IMR-90 (cell line): ENCODE measurements at regions not wholly inside any gene's neighbourhood (a gene's known extent, or its start where the extent isn't known, plus 50 kb on each side); places are given as distances from the start of the nearest gene placed in this dataset.
A peak's percentile ranks its signal among the peaks of the same experiment; 100 is the strongest.

Experiments
- ATAC-seq: fragments of 200-7000 bp; cut with Tn5 transposase; 2 replicates; pipeline ENCODE4 v1.9.1; 2020; ENCODE audit warnings: low read depth, mild to moderate bottlenecking, moderate library complexity
- BruUV-seq: library from RNA; stranded (reverse); fragments of 400-500 nt; replicated peaks from 2 replicates; lab custom pipeline; 2021; lab: Mats Ljungman, UMichigan
- CTCF ChIA-PET: fragments of 300-600 bp; formaldehyde crosslinking; extraction: SDS; loops from one replicate; lab custom pipeline; 2021; ENCODE audit warnings: antibody characterized with exemption; lab: Yijun Ruan, JAX
- POLR2A ChIA-PET: fragments of 300-600 bp; sonication (Branson Sonifier 250); formaldehyde crosslinking; loops from one replicate; lab custom pipeline; 2022; ENCODE audit warnings: antibody characterized with exemption; ENCODE audit not compliant: unreplicated experiment; lab: Charles Lee
- DNase-seq: peaks from one replicate; pipeline ENCODE4 v3.0.0; 2013
- H2AFZ ChIP-seq: replicated peaks from 2 replicates; pipeline ENCODE3; 2013; ENCODE audit warnings: low read length, mild to moderate bottlenecking; ENCODE audit not compliant: poor library complexity
- H2AK5ac ChIP-seq: 2 replicates; pipeline ENCODE4 v1.6.1; 2013; ENCODE audit warnings: low read depth, low read length, inconsistent platforms
- H2AK9ac ChIP-seq: replicated peaks from 2 replicates; pipeline ENCODE3; 2013; ENCODE audit warnings: mild to moderate bottlenecking, low read depth, low read length, moderate library complexity; ENCODE audit not compliant: poor library complexity
- H2BK120ac ChIP-seq: 2 replicates; pipeline ENCODE4 v1.6.1; 2013; ENCODE audit warnings: low read depth, low read length, inconsistent platforms
- H2BK15ac ChIP-seq: 3 replicates; pipeline ENCODE4 v1.6.1; 2013; ENCODE audit warnings: low read depth, low read length, inconsistent platforms
- H2BK20ac ChIP-seq: 2 replicates; pipeline ENCODE4 v1.6.1; 2013; ENCODE audit warnings: low read depth, mild to moderate bottlenecking, inconsistent platforms, low read length, moderate library complexity
- H2BK5ac ChIP-seq: 2 replicates; pipeline ENCODE4 v1.6.1; 2013; ENCODE audit warnings: mild to moderate bottlenecking, low read depth, low read length, inconsistent platforms; ENCODE audit not compliant: poor library complexity, severe bottlenecking
- H3K14ac ChIP-seq: replicated peaks from 2 replicates; pipeline ENCODE4 v1.6.1; 2013; ENCODE audit warnings: low read depth, low read length, inconsistent platforms
- H3K18ac ChIP-seq: 2 replicates; pipeline ENCODE4 v1.6.1; 2013; ENCODE audit warnings: low read depth, low read length, control low read depth
- H3K23ac ChIP-seq: 2 replicates; pipeline ENCODE4 v1.6.1; 2013; ENCODE audit warnings: low read depth, low read length, inconsistent platforms
- H3K27ac ChIP-seq: 2 replicates; pipeline ENCODE4 v1.5.1; 2013; ENCODE audit warnings: mild to moderate bottlenecking, control low read depth, low read length; ENCODE audit not compliant: insufficient read depth
- H3K27me3 ChIP-seq: 2 replicates; pipeline ENCODE4 v1.6.1; 2013; ENCODE audit warnings: low read length; ENCODE audit not compliant: control insufficient read depth, insufficient read depth
- H3K36me3 ChIP-seq: 2 replicates; pipeline ENCODE4 v1.6.1; 2013; ENCODE audit warnings: low read length, mixed read lengths; ENCODE audit not compliant: control insufficient read depth, insufficient read depth
- H3K4ac ChIP-seq: 2 replicates; pipeline ENCODE4 v1.6.1; 2013; ENCODE audit warnings: low read depth, low read length, inconsistent platforms
- H3K4me1 ChIP-seq: 2 replicates; pipeline ENCODE4 v1.6.1; 2013; ENCODE audit warnings: low read length, mixed read lengths; ENCODE audit not compliant: control insufficient read depth, insufficient read depth
- H3K4me2 ChIP-seq: 2 replicates; pipeline ENCODE4 v1.6.1; 2013; ENCODE audit warnings: low read depth, mild to moderate bottlenecking, control low read depth, low read length, moderate library complexity
- H3K4me3 ChIP-seq: 2 replicates; pipeline ENCODE4 v1.5.1; 2013; ENCODE audit warnings: low read depth, mild to moderate bottlenecking, control low read depth, low read length, moderate library complexity; ENCODE audit not compliant: insufficient read depth
- H3K56ac ChIP-seq: 2 replicates; pipeline ENCODE4 v1.6.1; 2013; ENCODE audit warnings: low read length, inconsistent platforms; ENCODE audit not compliant: insufficient read depth; ENCODE audit errors: extremely low read depth
- H3K79me1 ChIP-seq, 2 experiments: 2 replicates each; pipeline ENCODE4 v1.6.1; 2013; ENCODE audit warnings: low read length in 2 of 2, inconsistent platforms in 1 of 2, low read depth in 1 of 2
- H3K9ac ChIP-seq: 2 replicates; pipeline ENCODE4 v1.6.1; 2013; ENCODE audit warnings: low read depth, low read length, control low read depth
- H3K9me1 ChIP-seq: 2 replicates; pipeline ENCODE4 v1.6.1; 2013; ENCODE audit warnings: low read length, inconsistent platforms; ENCODE audit not compliant: insufficient read depth
- H3K9me3 ChIP-seq: 2 replicates; pipeline ENCODE4 v1.6.1; 2013; ENCODE audit warnings: low read length; ENCODE audit not compliant: control insufficient read depth, insufficient read depth
- H4K20me1 ChIP-seq: 2 replicates; pipeline ENCODE4 v1.6.1; 2013; ENCODE audit warnings: low read length, inconsistent platforms; ENCODE audit not compliant: insufficient read depth
- H4K5ac ChIP-seq: 2 replicates; pipeline ENCODE4 v1.6.1; 2013; ENCODE audit warnings: mild to moderate bottlenecking, low read depth, low read length, control low read depth
- H4K8ac ChIP-seq, 2 experiments: 2 replicates each; pipeline ENCODE4 v1.6.1; 2013; ENCODE audit warnings: low read depth in 2 of 2, low read length in 2 of 2, control low read depth in 1 of 2, inconsistent platforms in 1 of 2
- H4K91ac ChIP-seq: 2 replicates; pipeline ENCODE4 v1.6.1; 2013; ENCODE audit warnings: low read depth, low read length, inconsistent platforms; ENCODE audit not compliant: insufficient read depth
- BHLHE40 ChIP-seq: fragments of 150-350 bp; IDR thresholded peaks from 2 replicates; pipeline ENCODE4 v1.6.1; 2016; ENCODE audit warnings: mild to moderate bottlenecking, low read depth, low read length
- CEBPB ChIP-seq: IDR thresholded peaks from 2 replicates; pipeline ENCODE4 v1.6.1; 2012; ENCODE audit warnings: low read depth, low read length, improper control_type of control experiment
- CHD1 ChIP-seq: IDR thresholded peaks from 2 replicates; pipeline ENCODE4 v1.6.1; 2012; ENCODE audit warnings: low read depth, low read length, improper control_type of control experiment
- CTCF ChIP-seq: conservative IDR thresholded peaks from 2 replicates; pipeline ENCODE4 v1.5.1; 2012; ENCODE audit warnings: mild to moderate bottlenecking, low read depth, low read length, improper control_type of control experiment
- FOS ChIP-seq: fragments of 150-350 bp; IDR thresholded peaks from 2 replicates; pipeline ENCODE4 v1.6.1; 2016; ENCODE audit warnings: low read depth, low read length
- MAFK ChIP-seq: IDR thresholded peaks from 2 replicates; pipeline ENCODE4 v1.6.1; 2012; ENCODE audit warnings: low read depth, low read length, improper control_type of control experiment
- MAZ ChIP-seq: IDR thresholded peaks from 2 replicates; pipeline ENCODE4 v1.6.1; 2012; ENCODE audit warnings: low read depth, mild to moderate bottlenecking, low read length, improper control_type of control experiment, moderate library complexity, borderline replicate concordance
- MXI1 ChIP-seq: IDR thresholded peaks from 2 replicates; pipeline ENCODE4 v1.6.1; 2012; ENCODE audit warnings: low read depth, mild to moderate bottlenecking, low read length, moderate library complexity, borderline replicate concordance
- NFE2L2 ChIP-seq: fragments of 150-350 bp; IDR thresholded peaks from 2 replicates; pipeline ENCODE4 v1.6.1; 2016; ENCODE audit warnings: low read depth, mild to moderate bottlenecking, low read length
- POLR2A ChIP-seq: IDR thresholded peaks from 2 replicates; pipeline ENCODE4 v1.6.1; 2012; ENCODE audit warnings: mild to moderate bottlenecking, low read depth, low read length
- RAD21 ChIP-seq: IDR thresholded peaks from 2 replicates; pipeline ENCODE4 v1.6.1; 2012; ENCODE audit warnings: low read length, improper control_type of control experiment
- RCOR1 ChIP-seq: IDR thresholded peaks from 2 replicates; pipeline ENCODE4 v1.6.1; 2012; ENCODE audit warnings: mild to moderate bottlenecking, low read length, improper control_type of control experiment; ENCODE audit not compliant: insufficient replicate concordance
- RFX5 ChIP-seq: IDR thresholded peaks from 2 replicates; pipeline ENCODE4 v1.8.0; 2012; ENCODE audit warnings: low read depth, mild to moderate bottlenecking, low read length, moderate library complexity
- SMC3 ChIP-seq: fragments of 150-350 bp; IDR thresholded peaks from 2 replicates; pipeline ENCODE4 v1.6.1; 2016; ENCODE audit warnings: low read depth, mild to moderate bottlenecking, antibody characterized with exemption, low read length, moderate library complexity
- WGBS, 2 experiments: methylation state at CpG; one replicate each; pipeline versions ENCODE4 v1.1.5 to v1.1.7; 2013; ENCODE audit warnings: missing lambda C conversion rate in 2 of 2; ENCODE audit not compliant: insufficient read length in 1 of 2; ENCODE audit errors: extremely low coverage in 2 of 2; 5-methylcytosine and 5-hydroxymethylcytosine counted together
- dilution Hi-C: fragments of 300-500 bp; cut with HindIII; formaldehyde crosslinking; loops from one replicate; pipeline ENCODE4 v1.14.3; 2018; ENCODE audit warnings: low sequenced_read_pairs; ENCODE audit not compliant: unreplicated experiment
- in situ Hi-C: fragments of 300-500 bp; cut with MboI; formaldehyde crosslinking; loops from 3 replicates; pipeline ENCODE4 v1.14.3; 2019; ENCODE audit warnings: low sequenced_read_pairs, inconsistent platforms, mixed read lengths
- intact Hi-C: fragments of 100-400 bp; cut with micrococcal nuclease; formaldehyde crosslinking; loops from 2 replicates; pipeline ENCODE4 v1.10.0; 2022
- TF ChIP-seq, protein P1 (sequence below): fragments of 150-350 bp; IDR thresholded peaks from 2 replicates; pipeline ENCODE4 v1.6.1; 2016; ENCODE audit warnings: low read depth, mild to moderate bottlenecking, low read length, moderate library complexity, borderline replicate concordance
- TF ChIP-seq, protein P2 (sequence below): fragments of 150-350 bp; IDR thresholded peaks from 2 replicates; pipeline ENCODE4 v1.6.1; 2017; ENCODE audit warnings: mild to moderate bottlenecking, antibody characterized with exemption, low read length, low read depth

GRCh38 chr2:234843411-234843810, 108.4 kb upstream of the SH3BP4 start:
- DNase-seq: no peak
- peaks cover 15% of the 10 kb centered on the region for H3K4me1 ChIP-seq
- ChIA-PET POLR2A (no interaction called here), CTCF (interaction anchor here (0.6 to 1.0 kb wide), 2 partner anchors 38 to 57 kb away, joined by 3 to 4 read pairs; no protein-coding TSS in a partner anchor)
- H4K5ac ChIP-seq: no peak overlapping the region
- dilution Hi-C loops (no loop called here), in situ Hi-C loops (no loop called here), intact Hi-C loops (no loop called here)
- no peaks in the 10 kb centered on the region for H3K36me3 ChIP-seq
- no peaks in the 10 kb centered on the region; a peak in 1 of 4 replicates for H3K79me1 ChIP-seq
- no peak overlapping the region for H3K4me3 ChIP-seq
- peaks cover 6% of the 10 kb centered on the region for H3K9me1 ChIP-seq
- H2BK15ac ChIP-seq: no peak overlapping the region; the same call in 2 of the 3 replicates
- no peaks in the 10 kb centered on the region for H4K20me1 ChIP-seq
- WGBS, 2 experiments: 80% methylated on average over 1 of the region's 5 CpGs; no CpG with 5 or more reads in 1 of the 2 experiments
- no peak overlapping the region for H3K18ac ChIP-seq
- H3K9me3 ChIP-seq: no peaks in the 10 kb centered on the region
- H2AK9ac ChIP-seq: no peak overlapping the region
- H2AFZ ChIP-seq: peak overlapping the region; percentile 54
- no peak overlapping the region for H3K56ac ChIP-seq
- no peaks in the 10 kb centered on the region for H3K27me3 ChIP-seq
- H2BK120ac ChIP-seq: no peak overlapping the region
- no peak overlapping the region for H3K23ac ChIP-seq
- ATAC-seq: no peak
- H3K4ac ChIP-seq: no peak overlapping the region
- H3K4me2 ChIP-seq: no peak overlapping the region
- H3K9ac ChIP-seq: no peak overlapping the region
- H3K27ac ChIP-seq: no peak overlapping the region
- H4K8ac ChIP-seq: no peak overlapping the region
- H2AK5ac ChIP-seq: peak overlapping the region; percentile 38
- TF ChIP-seq MAZ: no peak
- TF ChIP-seq RAD21: no peak
- no peak for TF ChIP-seq MXI1
- no peak for TF ChIP-seq CTCF
- TF ChIP-seq SMC3: no peak
- TF ChIP-seq RCOR1: no peak
- TF ChIP-seq FOS: no peak
- TF ChIP-seq NFE2L2: no peak
- no peak for TF ChIP-seq RFX5
- no peak for TF ChIP-seq CEBPB
- TF ChIP-seq POLR2A: no peak
- TF ChIP-seq, protein P1, sequence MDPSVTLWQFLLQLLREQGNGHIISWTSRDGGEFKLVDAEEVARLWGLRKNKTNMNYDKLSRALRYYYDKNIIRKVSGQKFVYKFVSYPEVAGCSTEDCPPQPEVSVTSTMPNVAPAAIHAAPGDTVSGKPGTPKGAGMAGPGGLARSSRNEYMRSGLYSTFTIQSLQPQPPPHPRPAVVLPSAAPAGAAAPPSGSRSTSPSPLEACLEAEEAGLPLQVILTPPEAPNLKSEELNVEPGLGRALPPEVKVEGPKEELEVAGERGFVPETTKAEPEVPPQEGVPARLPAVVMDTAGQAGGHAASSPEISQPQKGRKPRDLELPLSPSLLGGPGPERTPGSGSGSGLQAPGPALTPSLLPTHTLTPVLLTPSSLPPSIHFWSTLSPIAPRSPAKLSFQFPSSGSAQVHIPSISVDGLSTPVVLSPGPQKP: no peak
- no peak for TF ChIP-seq BHLHE40
- no peak for TF ChIP-seq MAFK
- no peak for TF ChIP-seq CHD1
- TF ChIP-seq, protein P2, sequence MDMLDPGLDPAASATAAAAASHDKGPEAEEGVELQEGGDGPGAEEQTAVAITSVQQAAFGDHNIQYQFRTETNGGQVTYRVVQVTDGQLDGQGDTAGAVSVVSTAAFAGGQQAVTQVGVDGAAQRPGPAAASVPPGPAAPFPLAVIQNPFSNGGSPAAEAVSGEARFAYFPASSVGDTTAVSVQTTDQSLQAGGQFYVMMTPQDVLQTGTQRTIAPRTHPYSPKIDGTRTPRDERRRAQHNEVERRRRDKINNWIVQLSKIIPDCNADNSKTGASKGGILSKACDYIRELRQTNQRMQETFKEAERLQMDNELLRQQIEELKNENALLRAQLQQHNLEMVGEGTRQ: no peak
- no TSS peak for BruUV-seq
- H4K91ac ChIP-seq: no peak overlapping the region
- H3K14ac ChIP-seq: no peak overlapping the region
- no peak overlapping the region for H2BK5ac ChIP-seq
- H2BK20ac ChIP-seq: no peak overlapping the region
